ENCODE measurements at regions not wholly inside any gene's neighbourhood (a gene's known extent, or its start where the extent isn't known, plus 50 kb on each side); places are given as distances from the start of the nearest gene placed in this dataset.
"Not testable (repeated sequence)": the region's sequence is repeated elsewhere in the genome, so short reads cannot be mapped to it uniquely, and the experiment has no call there.

DNA sequence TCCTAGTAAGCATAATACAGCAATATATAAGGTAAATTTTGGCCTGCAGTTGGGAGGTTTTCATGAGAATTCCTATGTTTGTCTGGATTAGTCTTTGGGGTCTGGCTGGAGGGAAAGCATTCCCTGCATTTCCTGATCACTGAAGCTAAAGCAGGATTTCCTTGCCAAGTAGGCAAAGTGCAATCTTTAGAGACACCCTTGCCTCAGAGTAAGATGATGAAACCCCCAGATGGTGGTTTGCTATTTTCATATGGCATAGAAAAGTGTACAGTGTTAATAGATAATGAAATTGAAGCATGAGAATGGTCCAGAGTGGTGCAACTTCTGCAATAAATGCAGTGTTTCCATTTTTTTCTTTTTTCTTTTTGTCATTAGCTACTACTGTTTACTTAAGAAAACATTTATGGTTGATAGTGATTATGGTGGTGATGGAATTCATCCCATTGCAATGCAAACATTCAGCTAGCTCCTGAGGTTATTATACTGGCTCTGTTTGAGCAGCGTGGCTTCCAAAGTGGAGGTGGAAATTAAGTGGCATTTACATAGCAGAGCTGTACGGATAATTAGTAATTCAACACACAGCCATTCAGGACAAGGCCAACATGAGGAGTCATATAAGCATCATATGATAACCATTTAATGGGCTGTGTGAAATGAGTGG is 276.3 kb downstream of the DUSP6 start:
- DNase-seq (ENCODE audit: low spot score in 2 of 2) = no peak
- peaks cover 22% of the 10 kb centered on the region for H3K4me1 Mint-ChIP-seq
- no peaks in the 10 kb centered on the region for H3K36me3 Mint-ChIP-seq
- H3K27ac Mint-ChIP-seq = no peak overlapping the region
- ATAC-seq = no peak
- H3K9me3 Mint-ChIP-seq = no peaks in the 10 kb centered on the region
- H3K4me3 Mint-ChIP-seq = no peak overlapping the region

DNA sequence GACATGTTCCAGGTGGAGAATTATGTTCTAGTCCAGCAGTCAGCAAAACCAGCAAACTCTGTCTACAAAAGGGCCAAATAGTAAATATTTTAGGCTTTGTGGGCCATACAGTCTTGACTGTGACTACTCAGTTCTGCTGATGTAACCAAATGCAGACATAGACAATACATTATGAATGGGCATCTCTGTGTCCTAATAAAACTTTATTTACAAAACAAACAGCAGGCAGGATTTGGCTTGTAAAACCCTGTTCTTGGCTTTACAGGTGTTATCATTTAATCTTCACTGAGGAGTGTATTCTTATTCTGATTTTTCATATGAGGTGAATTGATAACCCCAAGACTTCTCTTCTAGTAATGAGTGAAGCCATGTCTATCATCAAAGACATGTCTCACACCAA is 278.6 kb downstream of the DUSP6 start:
- ATAC-seq = no peak
- Mint-ChIP-seq H3K4me3 (no peak overlapping the region), H3K36me3 (no peaks in the 10 kb centered on the region)

DNA sequence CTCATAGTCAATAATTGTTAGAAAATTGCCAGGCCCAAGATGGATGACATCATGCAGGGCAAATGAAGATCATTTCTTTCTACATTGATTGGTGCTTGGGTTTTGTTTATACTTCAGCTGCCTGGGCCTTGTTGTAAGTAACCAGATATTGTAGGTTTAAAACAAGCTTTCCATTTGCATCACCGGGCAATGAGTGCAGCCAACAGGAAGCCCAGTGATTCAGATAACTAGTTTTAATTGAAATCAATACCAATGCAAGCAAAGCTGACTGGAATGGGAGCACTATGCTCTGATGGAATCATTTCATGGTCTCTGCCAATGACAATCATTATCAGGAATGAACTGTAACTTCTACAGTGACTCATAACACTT is 279.3 kb downstream of the DUSP6 start:
- ATAC-seq (peak; percentile 64), DNase-seq (ENCODE audit: low spot score in 2 of 2) (no peak)
- Mint-ChIP-seq H3K36me3 (no peaks in the 10 kb centered on the region), H3K27ac (peak overlapping the region; percentile 87), H3K4me3 (no peak overlapping the region), H3K4me1 (peaks cover 41% of the 10 kb centered on the region), H3K9me3 (no peaks in the 10 kb centered on the region)

More for the DNA sequence above, 278.6 kb downstream of the DUSP6 start:
- Mint-ChIP-seq H3K27ac (no peak overlapping the region), H3K4me1 (peaks cover 35% of the 10 kb centered on the region), H3K9me3 (no peaks in the 10 kb centered on the region)
- DNase-seq (ENCODE audit: low spot score in 2 of 2) = no peak

- Mint-ChIP-seq H3K9me3 (no peaks in the 10 kb centered on the region), H3K27ac (peak overlapping the region; percentile 87), H3K4me1 (peaks cover 43% of the 10 kb centered on the region), H3K36me3 (no peaks in the 10 kb centered on the region), H3K4me3 (no peak overlapping the region)
- DNase-seq (ENCODE audit: low spot score in 2 of 2) = no peak
- ATAC-seq = peak; percentile 77
Observed at GRCh38 chr12:89072294-89073026, 279.8 kb downstream of the DUSP6 start.

- Mint-ChIP-seq H3K4me1 (peaks cover 52% of the 10 kb centered on the region), H3K9me3 (no peaks in the 10 kb centered on the region), H3K36me3 (no peaks in the 10 kb centered on the region), H3K27ac (peak overlapping the region; percentile 87), H3K4me3 (no peak overlapping the region)
- DNase-seq (ENCODE audit: low spot score in 2 of 2) (no peak), ATAC-seq (peak; percentile 90)
Observed at GRCh38 chr12:89070603-89071002, 281.7 kb downstream of the DUSP6 start.

DNA sequence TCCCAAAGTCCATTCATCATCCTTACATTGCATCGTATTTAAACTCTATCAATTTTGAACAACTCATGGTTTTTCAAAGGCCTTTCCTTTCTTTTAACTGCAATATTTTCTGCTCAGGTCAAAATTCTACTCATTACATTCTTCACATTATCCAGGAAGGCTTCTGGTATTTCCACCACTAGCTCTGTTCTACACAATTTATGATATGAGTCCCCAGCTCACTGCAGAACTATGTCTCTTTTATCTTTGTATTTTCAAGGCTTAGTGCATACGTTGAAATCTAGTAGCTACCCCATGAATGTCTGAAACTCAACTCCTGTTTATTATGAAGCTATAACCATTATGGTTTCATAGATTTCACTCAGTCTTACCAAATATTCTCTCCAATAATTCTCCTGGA is 282.9 kb downstream of the DUSP6 start:
- Mint-ChIP-seq H3K27ac (no peak overlapping the region), H3K4me3 (no peak overlapping the region), H3K36me3 (no peaks in the 10 kb centered on the region), H3K9me3 (no peaks in the 10 kb centered on the region), H3K4me1 (peaks cover 57% of the 10 kb centered on the region)
- DNase-seq (ENCODE audit: low spot score in 2 of 2) (no peak), ATAC-seq (no peak)

DNA sequence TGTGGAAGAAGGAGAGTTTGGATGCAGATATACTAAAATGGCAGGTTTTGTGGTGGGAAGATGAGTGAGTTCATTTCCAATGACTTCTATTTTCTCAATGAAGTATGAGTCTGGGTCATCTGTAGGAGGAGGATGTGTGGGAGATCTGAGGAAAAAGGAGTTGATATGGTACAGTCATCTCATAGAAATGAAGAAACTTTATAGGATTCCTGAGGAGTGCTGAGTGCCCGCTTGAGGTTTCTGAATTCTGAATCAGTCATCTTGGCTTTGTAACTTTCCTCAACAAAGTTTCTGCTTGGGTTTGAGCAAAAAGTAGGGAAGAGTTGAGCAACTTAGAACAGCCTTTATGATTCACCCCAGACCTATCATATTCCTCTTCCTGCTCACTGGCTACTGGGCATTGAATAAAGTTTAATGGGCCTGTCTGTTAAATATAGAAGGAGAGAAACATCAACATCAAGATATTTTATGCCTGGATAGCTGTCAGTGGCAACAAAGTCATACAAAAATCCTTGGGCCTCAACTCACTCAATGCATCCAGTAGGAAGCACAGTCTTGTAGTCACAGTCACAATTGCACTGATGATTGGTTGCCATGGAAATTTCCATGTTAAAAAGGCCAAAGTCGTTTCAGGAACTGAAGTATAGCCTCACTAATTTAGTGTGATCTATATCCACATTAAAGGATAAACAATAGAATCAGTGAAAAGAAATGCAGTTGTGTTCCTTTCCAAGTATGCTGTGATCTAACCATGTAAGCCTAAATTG is 284.7 kb downstream of the DUSP6 start:
- Mint-ChIP-seq H3K4me1 (peaks cover 52% of the 10 kb centered on the region), H3K9me3 (no peaks in the 10 kb centered on the region), H3K4me3 (no peak overlapping the region), H3K36me3 (no peaks in the 10 kb centered on the region), H3K27ac (no peak overlapping the region)
- no peak for ATAC-seq
- DNase-seq (ENCODE audit: low spot score in 2 of 2) = no peak

DNA sequence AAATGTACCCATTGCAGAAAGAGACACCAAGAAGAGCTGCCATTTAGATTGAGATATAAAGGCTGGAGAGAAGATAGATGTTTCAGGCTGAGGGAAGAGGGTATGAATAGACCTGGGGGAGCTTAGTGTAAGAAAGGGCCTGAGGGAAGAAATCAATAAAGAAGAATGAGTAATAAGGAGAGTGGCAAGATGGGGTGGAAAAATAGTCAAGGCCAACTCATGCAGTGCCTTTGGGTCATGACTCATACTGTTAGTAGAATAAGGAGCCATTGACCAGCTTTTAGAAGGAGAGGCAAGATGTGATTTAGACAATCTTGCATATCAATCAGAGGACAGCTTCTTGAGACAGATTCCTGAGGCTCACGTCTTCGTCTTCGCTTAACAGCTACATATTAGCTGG is 287.5 kb downstream of the DUSP6 start:
- DNase-seq (ENCODE audit: low spot score in 2 of 2) (no peak), ATAC-seq (peak; percentile 99)
- no peak overlapping the region for H3K4me3 Mint-ChIP-seq
- no peaks in the 10 kb centered on the region for H3K9me3 Mint-ChIP-seq
- H3K4me1 Mint-ChIP-seq = peaks cover 25% of the 10 kb centered on the region
- H3K27ac Mint-ChIP-seq = no peak overlapping the region
- H3K36me3 Mint-ChIP-seq = no peaks in the 10 kb centered on the region

DNA sequence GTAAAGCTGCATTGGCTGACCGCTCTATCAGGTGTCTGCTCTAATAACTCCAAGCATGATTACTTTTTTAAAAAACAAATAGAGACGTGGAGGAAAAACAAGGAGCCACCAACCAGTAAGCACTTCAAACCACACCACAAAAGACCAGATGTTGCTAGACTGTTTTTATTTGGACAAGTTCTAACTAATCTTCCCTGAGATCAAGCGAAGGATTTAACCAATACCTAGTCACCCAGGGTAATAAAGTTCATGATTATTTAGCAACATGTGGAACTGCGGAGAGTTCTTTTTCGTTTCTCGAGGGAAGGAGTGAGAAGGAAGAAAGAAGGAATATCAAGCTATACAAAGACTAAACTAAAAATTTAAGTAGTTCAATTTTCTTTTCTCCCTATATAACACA is 288.1 kb downstream of the DUSP6 start:
- no peak for ATAC-seq

DNA sequence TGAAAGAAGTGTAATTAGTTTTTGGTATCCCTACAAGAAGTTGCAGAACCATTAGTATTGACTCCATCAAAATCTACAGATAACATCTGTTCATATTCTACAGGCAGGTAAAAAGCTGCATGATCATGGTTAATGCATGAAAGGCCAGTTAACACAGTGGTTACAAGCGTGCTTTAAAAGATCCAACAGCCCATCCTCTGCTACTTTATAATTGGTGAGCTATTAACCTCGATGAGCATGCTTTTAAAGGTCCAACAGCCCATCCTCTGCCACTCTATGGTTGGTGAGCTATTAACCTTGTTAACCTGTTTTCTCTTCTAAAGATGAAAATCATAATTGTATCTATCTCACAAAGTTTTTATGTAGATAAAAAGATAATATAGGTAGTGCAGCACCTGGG is 289.3 kb downstream of the DUSP6 start:
- Mint-ChIP-seq H3K9me3 (no peaks in the 10 kb centered on the region), H3K27ac (no peak overlapping the region), H3K4me1 (peaks cover 23% of the 10 kb centered on the region), H3K36me3 (no peaks in the 10 kb centered on the region), H3K4me3 (no peak overlapping the region)
- DNase-seq (ENCODE audit: low spot score in 2 of 2) (no peak), ATAC-seq (no peak)

More for the DNA sequence above, 288.1 kb downstream of the DUSP6 start:
- H3K9me3 Mint-ChIP-seq = no peaks in the 10 kb centered on the region
- no peak for DNase-seq (ENCODE audit: low spot score in 2 of 2)
- H3K4me3 Mint-ChIP-seq = no peak overlapping the region
- H3K4me1 Mint-ChIP-seq = peaks cover 28% of the 10 kb centered on the region
- no peak overlapping the region for H3K27ac Mint-ChIP-seq
- no peaks in the 10 kb centered on the region for H3K36me3 Mint-ChIP-seq

DNA sequence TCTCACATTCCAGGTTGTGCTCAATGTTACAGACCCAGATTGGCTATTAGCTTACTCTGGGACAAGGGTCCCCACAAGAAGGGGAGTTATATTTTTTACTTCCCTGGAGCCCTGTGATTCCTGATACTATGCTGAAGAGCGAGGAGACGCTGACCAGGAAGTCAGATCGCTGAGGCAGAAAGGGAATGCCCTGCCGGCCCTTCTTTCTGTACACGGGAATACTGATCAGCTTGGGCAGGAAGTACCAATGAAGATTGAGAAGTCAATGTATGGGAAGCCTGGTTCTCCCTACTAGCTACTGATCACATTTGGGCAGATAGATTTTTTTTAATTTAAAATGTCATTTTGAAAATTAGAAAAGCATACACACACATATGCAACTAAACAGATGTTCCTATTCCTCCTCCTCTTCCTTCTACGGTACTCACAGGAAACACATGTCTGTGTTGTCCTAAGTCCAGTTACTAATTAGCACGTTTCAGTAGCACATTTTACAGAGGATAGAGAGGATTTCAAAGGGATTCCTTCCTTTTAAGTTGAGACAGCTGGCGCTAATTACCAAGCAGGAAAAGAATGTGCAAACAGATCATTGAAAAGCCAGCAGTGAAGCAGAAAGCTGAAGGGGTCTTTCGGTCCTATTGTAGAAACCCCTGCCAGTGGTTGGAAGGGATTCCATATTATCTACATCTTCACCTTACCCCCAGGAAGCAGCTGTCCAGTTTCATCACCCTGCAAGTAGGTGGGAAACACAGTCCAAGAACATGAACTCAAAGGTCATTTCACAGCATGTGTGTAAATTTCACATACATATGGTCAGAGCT is 292.4 kb downstream of the DUSP6 start:
- Mint-ChIP-seq H3K4me3 (no peak overlapping the region), H3K4me1 (peaks cover 12% of the 10 kb centered on the region), H3K9me3 (no peaks in the 10 kb centered on the region), H3K36me3 (no peaks in the 10 kb centered on the region), H3K27ac (no peak overlapping the region)
- DNase-seq (ENCODE audit: low spot score in 2 of 2) (no peak), ATAC-seq (no peak)

- H3K4me3 Mint-ChIP-seq = no peak overlapping the region
- DNase-seq (ENCODE audit: low spot score in 2 of 2) = no peak
- H3K9me3 Mint-ChIP-seq = no peaks in the 10 kb centered on the region
- H3K4me1 Mint-ChIP-seq = peaks cover 6% of the 10 kb centered on the region
- no peak overlapping the region for H3K27ac Mint-ChIP-seq
- no peaks in the 10 kb centered on the region for H3K36me3 Mint-ChIP-seq
- ATAC-seq = no peak
Observed at GRCh38 chr12:89059056-89059455, 293.2 kb downstream of the DUSP6 start.

- ATAC-seq (no peak), DNase-seq (ENCODE audit: low spot score in 2 of 2) (no peak)
- H3K4me1 Mint-ChIP-seq = peaks cover 12% of the 10 kb centered on the region
- no peaks in the 10 kb centered on the region for H3K36me3 Mint-ChIP-seq
- no peak overlapping the region for H3K27ac Mint-ChIP-seq
- no peak overlapping the region for H3K4me3 Mint-ChIP-seq
- no peaks in the 10 kb centered on the region for H3K9me3 Mint-ChIP-seq
Observed at GRCh38 chr12:89058402-89058801, 293.9 kb downstream of the DUSP6 start.

DNA sequence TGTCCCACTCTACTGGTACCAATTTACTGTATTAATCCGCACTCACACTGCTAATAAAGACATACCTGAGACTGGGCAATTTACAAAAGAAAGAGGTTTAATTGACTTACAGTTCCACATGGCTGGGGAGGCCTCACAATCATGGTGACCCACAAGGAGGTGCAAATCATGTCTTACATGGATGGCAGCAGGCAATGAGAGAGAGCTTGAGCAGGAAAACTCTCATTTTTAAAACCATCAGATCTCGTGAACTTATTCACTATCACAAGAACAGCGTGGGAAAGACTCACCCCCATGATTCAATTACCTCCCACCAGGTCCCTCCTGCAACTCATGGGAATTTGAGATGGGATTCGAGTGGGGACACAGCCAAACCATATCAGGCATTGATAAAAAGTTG is 298.5 kb downstream of the DUSP6 start:
- not testable (repeated sequence) for DNase-seq (ENCODE audit: low spot score in 2 of 2); H3K4me3 Mint-ChIP-seq; H3K27ac Mint-ChIP-seq; H3K9me3 Mint-ChIP-seq; H3K36me3 Mint-ChIP-seq; ATAC-seq
- peaks cover 11% of the 10 kb centered on the region for H3K4me1 Mint-ChIP-seq

GRCh38 chr12:89051065-89051677 is 301.1 kb downstream of the DUSP6 start:
- Mint-ChIP-seq H3K36me3 (no peaks in the 10 kb centered on the region), H3K27ac (no peak overlapping the region), H3K9me3 (no peaks in the 10 kb centered on the region), H3K4me1 (peaks cover 11% of the 10 kb centered on the region), H3K4me3 (no peak overlapping the region)
- no peak for DNase-seq (ENCODE audit: low spot score in 2 of 2)
- peak; percentile 57 for ATAC-seq
